GM10248 (cell line): ENCODE measurements at regions not wholly inside any gene's neighbourhood (a gene's known extent, or its start where the extent isn't known, plus 50 kb on each side); places are given as distances from the start of the nearest gene placed in this dataset.

Source experiments
- CTCF ChIA-PET: fragments of 300-600 bp; sonication (Branson Sonifier 250); formaldehyde crosslinking; extraction: SDS; loops from one replicate; lab custom pipeline; 2021; ENCODE audit warnings: antibody characterized with exemption; lab: Yijun Ruan, JAX
- POLR2A ChIA-PET: fragments of 350-650 bp; sonication (Branson Sonifier 250); formaldehyde crosslinking; extraction: SDS; loops from one replicate; lab custom pipeline; 2020; ENCODE audit warnings: antibody characterized with exemption; lab: Yijun Ruan, JAX
- DNase-seq: peaks from one replicate; pipeline ENCODE4 v3.0.0; 2012; ENCODE audit errors: extremely low spot score
- TF ChIP-seq, protein P1 (sequence below): IDR thresholded peaks from 2 replicates; pipeline ENCODE4 v1.5.1; 2012; ENCODE audit warnings: mild to moderate bottlenecking, low read depth; ENCODE audit errors: extremely low read depth, missing control alignments, control extremely low read depth

DNA sequence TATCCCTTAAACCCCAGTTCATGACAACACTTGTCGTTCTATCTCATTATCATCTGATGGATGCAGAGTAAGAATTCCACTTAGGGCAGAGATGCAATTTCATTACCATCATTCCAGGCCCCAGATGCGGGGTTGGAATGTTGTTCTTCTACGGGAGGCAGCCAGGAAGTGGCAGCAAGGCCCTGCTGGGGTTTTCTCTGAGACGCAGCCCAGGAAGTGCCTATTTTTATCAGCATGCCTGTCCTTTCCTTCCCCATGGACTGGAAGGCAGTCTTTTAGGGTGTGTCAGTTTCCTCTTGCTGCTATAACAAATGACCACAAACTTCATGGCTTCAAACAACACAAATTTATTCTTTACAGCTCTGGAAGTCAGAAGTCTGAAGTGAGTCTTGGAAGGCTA lies 246.6 kb upstream of the DYNLRB2 start:
- TF ChIP-seq, protein P1, sequence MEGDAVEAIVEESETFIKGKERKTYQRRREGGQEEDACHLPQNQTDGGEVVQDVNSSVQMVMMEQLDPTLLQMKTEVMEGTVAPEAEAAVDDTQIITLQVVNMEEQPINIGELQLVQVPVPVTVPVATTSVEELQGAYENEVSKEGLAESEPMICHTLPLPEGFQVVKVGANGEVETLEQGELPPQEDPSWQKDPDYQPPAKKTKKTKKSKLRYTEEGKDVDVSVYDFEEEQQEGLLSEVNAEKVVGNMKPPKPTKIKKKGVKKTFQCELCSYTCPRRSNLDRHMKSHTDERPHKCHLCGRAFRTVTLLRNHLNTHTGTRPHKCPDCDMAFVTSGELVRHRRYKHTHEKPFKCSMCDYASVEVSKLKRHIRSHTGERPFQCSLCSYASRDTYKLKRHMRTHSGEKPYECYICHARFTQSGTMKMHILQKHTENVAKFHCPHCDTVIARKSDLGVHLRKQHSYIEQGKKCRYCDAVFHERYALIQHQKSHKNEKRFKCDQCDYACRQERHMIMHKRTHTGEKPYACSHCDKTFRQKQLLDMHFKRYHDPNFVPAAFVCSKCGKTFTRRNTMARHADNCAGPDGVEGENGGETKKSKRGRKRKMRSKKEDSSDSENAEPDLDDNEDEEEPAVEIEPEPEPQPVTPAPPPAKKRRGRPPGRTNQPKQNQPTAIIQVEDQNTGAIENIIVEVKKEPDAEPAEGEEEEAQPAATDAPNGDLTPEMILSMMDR = no peak
- ChIA-PET CTCF (no interaction called here), POLR2A (no interaction called here)
- DNase-seq = no peak

DNA sequence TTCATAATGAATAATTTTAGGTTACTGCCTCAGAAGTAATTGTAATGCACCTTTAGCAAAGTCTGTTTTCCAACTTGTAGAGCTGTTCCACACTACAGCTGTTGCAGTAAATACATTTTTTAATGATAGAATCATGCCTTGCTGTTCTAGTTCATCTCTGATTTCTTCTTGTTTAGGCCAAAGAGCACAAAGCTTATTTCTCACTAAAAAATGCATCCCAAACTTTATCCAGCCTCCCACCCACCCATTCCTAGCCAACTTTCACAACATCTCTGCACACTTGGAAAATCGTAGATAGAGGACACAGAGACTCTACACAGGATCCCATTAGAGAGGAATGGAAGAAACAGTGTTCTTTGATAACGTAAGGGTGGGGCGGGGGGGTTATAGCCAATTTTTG lies 252.2 kb upstream of the DYNLRB2 start:
- TF ChIP-seq, protein P1 = no peak
- no peak for DNase-seq
- POLR2A ChIA-PET = no interaction called here
- CTCF ChIA-PET = interaction anchor here (1.1 kb wide), 1 partner anchor 13 kb away, joined by 3 read pairs; no protein-coding TSS in a partner anchor

DNA sequence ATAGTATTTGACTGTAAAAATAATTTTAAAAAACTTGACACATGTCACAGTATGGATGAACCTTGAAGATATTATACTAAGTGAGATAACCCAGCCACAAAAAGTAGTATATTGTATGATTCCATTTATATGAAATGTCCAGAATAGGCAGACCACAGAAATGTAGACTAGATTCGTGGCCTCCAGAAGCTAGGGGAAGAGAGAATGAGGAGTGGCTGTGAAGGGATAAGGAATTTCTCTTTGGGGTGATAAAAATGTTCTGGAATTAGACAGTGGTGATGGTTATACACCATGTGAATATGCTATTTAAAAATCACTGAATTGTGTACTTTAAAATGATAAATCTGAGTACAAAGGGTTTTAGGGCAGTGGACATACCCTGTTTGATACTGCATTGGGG lies 253.1 kb upstream of the DYNLRB2 start:
- TF ChIP-seq, protein P1 = no peak
- no peak for DNase-seq
- ChIA-PET POLR2A (no interaction called here), CTCF (no interaction called here)

DNA sequence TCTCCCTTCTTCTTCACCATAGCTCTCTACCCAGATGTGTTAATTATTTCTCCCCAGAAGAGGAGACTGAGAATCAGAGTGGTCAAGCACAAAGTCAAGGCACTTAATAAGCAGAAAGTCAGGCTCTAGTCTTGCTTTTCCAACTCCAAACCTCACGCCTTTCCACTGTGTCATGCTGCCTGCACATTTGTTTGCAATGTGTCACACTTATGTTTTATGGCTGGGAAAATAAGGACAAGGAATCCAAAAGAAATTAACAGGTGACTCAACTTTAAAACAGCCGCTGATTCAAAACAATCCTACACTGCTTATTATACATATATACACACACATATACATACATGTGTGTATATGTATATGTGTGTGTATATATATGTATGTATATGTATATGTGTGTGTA lies 255.7 kb upstream of the DYNLRB2 start:
- ChIA-PET POLR2A (no interaction called here), CTCF (no interaction called here)
- no peak for DNase-seq
- TF ChIP-seq, protein P1 = no peak

DNA sequence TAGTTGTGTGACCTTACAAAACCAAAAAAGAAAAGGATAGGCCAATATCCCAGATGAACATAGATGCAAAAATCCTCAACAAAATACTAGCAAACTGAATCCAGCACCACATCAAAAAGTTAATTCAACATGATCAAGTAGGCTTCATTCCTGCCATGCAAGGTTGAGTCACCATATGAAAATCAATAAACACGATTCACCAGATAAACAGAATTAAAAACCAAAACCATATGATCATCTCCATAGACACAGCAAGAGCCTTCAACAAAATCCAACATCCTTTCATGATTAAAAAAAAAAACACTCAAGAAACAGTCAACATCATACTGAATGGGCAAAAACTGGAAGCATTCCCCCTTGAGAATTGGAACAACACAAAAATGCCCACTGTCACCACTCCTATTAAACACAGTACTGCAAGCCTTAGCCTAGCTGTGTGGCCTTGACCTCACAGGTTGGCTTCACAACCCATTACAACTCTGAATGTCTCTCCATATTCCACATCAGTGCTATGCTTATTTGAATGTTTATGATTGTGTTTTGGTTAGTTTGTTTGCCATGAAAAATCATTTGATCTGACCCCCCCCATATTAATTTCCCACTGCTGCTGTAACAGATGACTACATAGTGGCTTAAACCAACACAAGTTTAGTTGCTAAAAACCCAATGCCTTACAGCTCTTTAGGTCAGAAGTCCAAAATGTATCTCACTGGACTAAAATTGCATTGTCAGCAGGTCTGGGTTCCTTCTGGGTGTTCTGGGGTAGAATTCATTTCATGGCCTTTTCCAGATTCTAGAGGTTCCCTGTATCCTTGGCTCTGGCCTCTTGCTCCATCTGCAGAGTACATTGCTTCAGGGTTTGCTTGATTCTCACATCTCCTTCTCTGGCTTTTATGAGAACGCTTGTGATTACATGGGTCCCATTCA lies 257.1 kb upstream of the DYNLRB2 start:
- DNase-seq = no peak
- ChIA-PET POLR2A (no interaction called here), CTCF (no interaction called here)
- TF ChIP-seq, protein P1 = no peak

DNA sequence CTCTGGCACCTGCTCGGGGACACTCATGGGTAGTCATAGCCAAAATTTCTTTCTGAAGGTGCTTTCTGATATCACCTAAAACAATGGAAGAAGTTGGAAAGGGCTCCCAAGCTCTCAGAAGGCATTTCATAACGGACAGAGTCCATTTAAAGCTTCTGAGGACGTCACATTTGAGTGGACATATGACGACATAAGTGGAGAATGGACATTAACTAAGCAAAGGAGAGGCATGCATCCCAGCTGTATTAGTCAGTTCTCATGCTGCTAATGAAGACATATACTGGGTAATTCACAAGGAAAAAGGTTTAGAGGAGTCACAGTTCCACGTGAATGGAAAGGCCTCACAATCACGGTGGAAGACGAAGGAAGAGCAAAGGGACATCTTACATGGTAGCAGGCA lies 260.2 kb upstream of the DYNLRB2 start:
- CTCF ChIA-PET = no interaction called here
- POLR2A ChIA-PET = no interaction called here
- no peak for DNase-seq

More for the DNA sequence above, 260.2 kb upstream of the DYNLRB2 start:
- TF ChIP-seq, protein P1 = no peak
